DMS53 treated with DMSO at 0.1 percent for 48 hours (cell line): ENCODE measurements at regions not wholly inside any gene's neighbourhood (a gene's known extent, or its start where the extent isn't known, plus 50 kb on each side); places are given as distances from the start of the nearest gene placed in this dataset.
A peak's percentile ranks its signal among the peaks of the same experiment; 100 is the strongest.
"Not testable (repeated sequence)": the region's sequence is repeated elsewhere in the genome, so short reads cannot be mapped to it uniquely, and the experiment has no call there.

Source experiments
- DNase-seq: peaks from one replicate; lab custom pipeline; 2025; ENCODE audit not compliant: unreplicated experiment; lab: John Stamatoyannopoulos, UW

DNA sequence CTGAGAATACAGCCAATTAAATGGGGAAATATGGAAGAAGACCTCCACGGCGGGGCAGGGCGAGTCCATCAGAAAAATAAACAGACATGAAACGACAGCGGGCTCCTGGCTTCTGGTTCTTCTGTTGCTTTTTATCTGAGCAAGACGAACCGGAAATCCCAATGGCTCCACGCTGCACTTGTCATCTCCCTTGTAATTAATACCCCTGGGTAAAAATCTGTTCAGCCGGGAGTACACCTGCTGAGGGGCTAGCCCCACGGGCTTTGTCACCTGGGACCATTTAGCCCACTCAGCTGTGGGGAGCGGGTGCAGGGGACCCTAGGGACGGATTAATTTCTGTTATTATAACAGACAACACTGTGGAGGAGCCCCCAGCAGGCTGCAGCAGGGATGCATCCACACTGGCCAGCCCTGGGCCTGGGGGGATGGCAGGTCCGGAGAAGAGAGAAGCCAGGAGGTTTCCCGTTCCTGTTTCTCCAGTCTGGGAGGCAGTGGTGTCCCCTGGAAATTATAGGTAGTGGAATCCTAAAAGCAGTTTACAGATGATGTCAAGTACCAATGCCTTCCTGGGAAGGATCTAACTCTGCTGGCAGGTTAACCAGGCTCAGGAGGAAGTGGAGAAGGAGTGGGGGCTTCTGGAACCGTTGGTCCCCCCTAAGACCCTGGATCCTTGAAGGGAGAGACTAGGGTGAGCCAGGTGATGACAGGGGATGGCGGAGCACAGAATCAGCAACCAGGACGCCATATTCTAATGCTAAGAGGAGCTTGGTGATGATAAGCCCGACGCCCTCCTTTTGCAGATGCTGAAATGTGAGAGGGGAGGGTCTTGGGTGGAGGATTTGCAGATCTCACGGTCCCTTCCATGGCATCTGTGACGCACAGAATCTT is 566.1 kb downstream of the PTPRU start:
- no peak for DNase-seq

DNA sequence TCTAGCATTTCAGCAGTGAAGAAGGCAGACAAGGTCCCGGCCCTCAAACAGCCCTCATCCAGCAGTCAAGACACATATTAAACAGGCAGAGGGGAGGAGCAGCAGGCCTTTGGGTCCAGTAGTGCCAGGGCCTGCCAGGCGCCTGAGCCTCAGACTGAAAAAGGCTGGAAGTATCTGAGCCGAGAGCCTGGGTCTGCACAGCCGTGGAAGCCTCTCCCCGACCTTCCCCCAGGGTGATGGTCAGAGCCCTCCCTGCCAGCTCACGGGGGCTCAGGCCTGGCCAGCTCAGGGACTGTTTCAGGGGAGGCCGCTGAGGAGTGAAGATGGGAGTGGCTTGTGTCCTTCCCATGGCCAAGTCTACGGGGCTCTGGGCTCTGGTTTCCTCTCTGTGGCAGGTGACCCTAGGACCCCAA is 565.2 kb downstream of the PTPRU start:
- no peak for DNase-seq

DNA sequence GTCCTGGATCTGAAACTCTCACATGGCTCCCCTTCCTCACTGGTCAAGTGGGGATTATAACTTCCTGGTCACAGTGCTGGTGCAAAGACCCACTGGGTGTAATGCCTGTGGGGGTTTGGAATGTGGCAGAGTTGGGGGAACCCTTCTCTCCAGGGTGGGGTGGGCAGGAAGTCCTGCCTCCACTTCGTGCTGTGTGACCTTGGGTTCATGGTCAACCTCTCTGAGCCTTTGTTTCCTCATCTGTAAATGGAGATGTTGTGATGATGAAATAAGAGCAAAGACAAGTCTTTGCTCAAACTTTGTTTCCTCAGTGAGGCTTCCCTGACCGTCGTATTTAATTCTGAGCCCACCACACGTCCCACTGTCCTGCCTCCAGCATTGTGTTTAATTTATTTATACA is 564.7 kb downstream of the PTPRU start:
- no peak for DNase-seq

DNA sequence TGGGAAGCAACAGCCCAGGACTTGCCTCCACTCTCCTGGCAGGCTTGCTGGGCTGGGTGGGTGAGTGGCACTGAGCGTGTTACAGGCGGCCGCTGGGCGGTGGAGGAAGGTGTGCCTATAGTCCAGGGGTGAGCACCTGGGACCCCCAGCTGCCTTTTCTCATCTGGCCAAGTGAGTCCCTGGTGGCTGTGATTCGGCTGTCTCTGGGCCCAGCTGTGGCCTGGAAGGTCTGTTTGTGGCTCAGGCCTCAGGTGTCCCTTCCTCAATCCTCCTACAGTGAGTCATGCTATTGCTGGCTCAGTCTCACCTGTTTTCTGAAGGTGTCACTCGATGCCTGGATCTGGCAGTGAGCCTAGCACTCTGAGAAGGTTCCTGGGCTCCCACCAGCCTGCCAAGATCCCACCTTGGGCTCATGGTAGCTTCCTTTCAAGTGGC is 564.2 kb downstream of the PTPRU start:
- DNase-seq = no peak

DNA sequence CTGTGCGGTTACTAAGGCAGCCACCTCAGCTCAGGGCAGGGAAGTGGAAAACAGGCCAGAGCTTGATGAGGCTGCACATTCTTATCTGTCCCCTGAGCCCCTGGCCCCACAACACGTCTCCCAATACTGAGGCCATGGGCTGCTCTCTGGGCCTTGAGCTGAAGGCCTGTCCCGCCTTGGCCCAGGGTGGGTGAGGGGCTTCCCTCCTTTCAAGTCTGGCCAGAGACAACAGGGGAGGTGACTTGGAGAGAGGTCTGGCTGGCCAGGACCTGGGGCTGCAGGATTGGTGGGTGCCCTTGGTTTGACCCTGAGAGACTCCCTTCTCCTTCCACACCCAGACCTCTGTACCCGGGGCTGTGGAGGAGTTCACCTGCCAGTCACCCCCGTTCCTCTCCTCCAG is 563.8 kb downstream of the PTPRU start:
- DNase-seq = no peak

DNA sequence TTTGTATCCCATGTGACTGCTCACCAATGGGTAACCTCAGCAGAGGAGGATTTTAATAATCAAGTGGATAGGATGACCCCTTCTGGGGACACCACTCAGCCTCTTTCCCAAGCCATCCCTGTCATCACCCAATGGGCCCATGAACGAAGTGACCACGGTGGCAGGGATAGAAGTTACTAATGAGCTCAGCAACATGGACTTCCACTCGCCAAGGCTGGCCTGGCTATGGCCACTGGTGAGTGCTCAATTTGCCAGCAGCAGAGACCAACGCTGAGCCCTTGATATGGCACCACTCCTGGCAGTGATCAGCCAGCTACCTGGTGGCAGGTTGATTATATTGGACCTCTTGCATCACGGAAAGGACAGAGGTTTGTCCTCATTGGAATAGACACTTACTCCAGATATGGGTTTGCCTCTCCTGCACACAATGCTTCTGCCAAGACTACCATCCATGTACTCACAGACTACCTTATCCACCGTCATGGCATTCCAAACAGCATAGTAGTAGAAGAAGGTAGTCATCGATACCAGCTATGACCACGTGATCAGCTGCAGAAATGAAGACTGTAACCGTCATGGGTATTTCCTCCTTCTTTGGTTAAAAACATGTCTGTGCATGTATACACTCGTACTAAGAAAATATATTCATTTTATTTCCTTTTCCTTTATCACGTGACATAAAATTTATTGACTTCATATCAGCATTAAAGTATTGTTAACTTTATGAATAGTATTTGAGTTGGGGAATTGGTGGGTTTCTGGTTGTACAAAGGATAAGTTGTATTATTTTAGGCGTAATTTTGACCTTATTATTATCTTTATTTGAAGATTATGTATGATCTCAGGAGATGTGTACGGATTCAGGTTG is 562.6 kb downstream of the PTPRU start:
- no peak for DNase-seq

DNA sequence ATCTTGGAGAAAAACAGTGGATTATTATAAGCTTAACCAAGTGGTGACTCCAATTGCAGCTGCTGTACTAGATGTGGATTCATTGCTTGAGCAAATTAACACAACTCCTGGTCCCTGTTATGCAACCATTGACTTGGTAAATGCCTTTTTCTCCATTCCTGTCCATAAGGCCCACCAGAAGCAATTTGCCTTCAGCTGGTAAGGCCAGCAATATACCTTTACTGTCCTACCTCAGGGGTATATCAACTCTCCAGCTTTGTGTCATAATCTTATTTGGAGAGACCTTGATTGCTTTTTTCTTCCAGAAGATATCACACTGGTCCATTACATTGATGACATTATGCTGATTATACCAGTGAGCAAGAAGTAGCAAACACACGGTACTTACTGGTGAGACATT is 560.8 kb downstream of the PTPRU start:
- DNase-seq = not testable (repeated sequence)

DNA sequence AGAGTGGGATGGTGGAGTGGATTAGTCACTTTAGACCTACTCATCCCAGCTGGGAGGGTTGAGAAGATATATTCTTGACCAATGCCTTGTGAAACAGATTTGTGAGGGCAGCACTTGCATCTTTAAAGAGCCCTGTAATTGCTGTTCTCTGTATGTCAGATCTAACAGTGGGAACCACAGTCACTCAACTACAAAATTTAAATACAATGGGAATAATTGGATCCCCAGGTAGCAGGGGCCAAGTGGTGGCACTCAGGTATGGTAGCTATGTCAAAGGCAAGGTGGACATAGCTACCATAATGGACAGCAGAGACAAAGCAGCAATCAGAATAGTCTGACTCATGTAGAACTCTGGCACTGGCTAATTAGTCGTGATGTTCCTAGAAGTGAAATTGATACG is 559.6 kb downstream of the PTPRU start:
- not testable (repeated sequence) for DNase-seq

DNA sequence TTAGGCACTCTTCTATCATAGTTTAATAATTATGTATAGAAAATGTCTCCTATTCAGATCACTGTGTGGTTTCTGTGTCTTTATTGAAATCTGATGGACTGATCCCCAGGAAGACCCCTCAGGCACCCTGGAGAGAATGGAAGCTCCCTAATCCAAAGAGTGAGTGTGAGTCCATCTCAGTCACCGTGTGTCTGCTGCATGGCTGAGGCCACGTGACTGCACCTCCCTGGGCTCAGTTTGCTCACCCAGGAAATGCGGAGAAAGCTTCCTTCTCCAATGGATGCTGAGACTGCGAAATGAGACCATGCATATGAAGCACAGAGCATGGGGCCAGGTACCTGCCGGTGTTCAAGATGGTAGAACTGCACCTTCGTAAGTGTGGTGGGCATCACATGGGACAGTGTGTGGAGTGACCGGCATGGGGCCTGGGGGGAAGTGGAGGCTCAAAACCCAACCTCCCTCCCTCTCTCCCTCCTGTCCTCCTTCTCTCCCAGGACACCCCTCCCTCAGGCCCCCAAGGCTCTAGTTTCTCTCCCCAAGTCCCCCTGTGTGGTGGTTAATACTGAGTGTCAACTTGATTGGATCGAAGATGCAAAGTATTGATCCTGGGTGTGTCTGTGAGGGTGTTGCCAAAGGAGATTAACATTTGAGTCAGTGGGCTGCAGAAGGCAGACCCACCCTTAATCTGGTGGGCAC is 557.5 kb downstream of the PTPRU start:
- DNase-seq = no peak

DNA sequence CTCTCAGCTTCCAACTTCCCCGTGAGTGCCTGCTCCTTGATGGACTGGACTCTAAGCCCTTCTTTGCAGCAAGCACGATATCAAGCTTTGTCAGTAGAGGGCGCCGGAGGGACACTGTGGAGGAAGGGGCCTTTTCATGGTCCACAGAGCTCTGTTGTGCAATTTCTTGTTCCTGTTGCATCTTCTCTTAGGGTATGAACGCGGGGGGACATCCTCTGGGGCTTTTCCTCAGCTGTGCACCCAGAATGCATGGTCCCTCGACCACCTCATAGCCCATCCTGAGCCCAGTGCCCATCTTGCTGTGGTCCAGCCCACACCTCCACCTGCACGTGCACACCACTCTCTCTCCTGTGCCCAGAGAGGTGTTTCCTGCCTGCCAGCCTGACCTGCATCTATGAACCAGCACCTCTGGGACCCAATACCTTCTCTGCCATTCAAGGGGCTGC is 556.8 kb downstream of the PTPRU start:
- DNase-seq = peak; percentile 13

DNA sequence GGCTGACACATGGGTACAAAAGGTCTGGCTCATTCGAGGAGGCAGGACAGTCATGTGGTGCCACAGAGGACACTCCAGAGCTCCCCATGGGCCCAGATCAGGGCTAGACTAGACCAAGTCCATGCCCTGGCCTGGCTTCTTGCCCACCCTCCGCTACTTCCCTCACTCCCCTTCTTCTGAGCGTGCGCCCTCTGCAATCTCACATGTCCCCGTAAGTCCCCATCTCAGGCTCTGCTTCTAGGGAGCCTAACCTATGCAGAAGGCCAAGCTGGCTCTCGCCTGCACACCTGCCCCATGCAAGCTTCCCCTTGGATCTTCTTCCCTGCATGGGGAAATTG is 553.6 kb downstream of the PTPRU start:
- DNase-seq = no peak

DNA sequence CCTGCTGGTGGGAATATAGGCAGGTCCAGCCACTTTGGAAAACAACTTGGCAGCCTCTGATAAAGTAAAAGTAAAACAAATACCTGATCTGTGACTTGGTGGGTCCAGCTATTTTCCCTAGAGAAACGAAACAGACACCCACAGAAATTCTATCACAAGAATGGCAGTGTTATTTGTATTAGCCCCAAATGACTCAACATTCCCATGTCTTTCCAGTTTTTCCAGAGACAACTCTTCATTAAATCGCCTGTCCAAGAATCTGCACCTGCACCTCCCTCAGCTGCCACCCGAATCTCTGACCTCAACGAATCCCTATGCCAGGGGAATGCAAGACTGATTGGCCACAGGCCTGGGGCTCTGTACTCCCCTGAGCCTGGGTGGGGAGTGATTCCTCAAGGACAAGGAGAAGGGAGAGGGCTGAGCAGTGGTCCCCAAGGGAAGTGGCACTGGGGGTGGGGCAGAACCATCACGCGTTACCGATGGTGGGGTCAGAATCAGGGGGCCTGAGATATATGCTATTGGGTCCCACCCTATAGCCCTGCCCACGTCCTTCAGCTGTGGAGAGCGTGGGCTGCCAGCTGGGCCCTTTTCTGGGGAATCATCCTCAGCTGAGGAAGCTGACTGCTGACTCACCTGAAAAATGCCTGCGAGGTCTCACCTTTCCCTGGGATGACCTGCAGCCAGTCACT is 553.0 kb downstream of the PTPRU start:
- no peak for DNase-seq

DNA sequence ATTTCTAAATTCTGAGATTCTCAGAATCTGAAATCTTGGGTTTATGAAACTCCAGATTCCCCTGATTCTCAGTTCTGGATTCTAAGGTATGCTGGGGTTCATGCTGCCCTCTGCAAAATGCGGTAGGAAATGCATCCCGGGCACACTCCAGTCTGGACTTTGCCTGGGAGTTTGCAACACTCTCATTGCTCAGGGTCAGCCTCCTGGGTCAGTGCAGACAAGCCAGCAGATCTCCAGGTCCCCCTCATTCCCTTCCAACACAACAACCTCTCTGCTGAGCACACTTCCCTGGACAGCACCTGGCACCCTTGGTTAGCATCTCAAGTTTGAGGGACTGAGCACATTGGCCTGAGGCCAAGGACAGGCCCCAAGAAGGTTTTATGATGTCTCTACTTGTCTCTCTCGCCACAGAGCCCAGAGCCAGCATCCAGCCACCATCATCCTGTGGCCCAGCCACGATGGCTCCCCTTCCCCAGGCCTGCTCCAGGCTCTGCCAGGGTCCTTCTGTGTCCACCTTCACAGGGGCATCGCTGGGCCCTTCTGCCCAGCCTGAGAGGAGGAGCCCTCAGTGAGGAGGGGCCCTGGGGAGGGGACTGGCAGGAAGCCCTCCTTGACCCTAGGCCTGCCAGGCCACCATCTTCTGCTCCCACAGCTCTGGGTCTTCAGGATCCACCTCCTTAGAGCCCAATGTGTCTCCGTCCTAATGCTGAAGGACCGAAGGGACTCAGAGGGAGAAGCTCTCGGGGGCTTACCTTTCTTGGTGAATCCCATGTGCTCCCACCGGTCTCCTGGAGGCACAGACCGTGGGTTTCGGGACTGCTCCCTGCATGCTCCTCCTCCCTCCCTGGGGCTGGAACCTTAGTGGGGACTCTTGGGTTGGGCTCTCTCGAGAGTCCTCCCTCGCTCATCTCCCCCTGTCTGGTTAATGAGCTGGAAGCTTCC is 550.7 kb downstream of the PTPRU start:
- DNase-seq = no peak

DNA sequence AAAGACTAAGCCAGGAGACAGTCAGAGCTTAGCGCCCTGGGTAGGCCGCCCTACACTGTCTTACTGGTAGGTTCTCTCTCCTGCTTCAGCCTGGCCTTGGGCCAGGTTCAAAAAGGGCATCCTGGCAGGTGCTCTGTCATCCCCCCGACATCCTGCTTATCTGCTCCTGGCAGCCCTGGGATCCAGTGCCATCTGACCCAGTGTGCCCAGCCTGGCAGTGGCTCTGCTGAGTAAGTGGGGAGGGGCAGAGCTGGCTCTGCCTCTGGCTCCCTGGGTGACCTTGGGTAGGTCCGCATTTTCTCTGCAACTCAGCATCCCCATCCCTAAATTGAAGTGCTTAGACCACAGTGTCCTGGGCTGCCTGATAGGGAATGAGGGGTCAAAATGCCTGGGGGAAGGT is 549.9 kb downstream of the PTPRU start:
- no peak for DNase-seq

DNA sequence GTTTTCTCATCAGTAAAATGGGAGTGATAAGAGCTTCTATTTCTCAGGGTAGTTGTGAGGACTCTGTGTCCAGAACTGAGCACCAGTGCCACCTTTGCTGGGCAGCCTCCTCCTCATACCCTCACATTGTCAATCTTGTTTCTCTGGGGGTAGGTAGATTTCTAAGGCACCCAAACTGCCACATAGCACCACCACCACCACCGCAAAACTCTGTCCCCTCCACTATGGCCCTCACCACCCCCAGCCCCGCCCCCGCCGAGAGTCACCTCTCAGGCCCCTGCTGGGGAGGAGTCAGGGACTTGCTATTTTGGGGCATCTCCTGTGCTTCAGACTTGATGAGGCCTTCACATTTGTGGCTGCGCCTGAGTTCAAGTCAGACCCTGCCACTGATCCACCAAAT is 549.2 kb downstream of the PTPRU start:
- DNase-seq = no peak

DNA sequence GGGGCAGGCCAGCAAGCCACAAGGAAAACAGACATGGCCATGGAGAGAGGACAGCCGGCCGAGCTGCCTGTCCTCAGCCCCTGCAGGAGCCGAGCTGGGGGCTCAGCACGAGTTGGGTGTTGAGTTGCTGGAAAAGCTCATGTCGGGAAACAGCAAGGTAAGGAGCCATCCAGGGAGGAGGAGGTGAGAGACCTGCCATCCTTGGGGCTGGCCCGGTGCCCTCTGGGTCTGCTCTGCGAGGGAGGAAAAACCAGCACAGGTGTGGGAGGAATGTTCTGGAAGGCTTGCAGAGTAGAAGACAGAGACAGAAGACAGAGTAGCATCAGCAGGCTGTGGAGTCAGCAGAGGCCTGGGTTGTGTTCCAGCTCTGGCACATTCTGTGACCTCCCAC is 548.8 kb downstream of the PTPRU start:
- DNase-seq = no peak

DNA sequence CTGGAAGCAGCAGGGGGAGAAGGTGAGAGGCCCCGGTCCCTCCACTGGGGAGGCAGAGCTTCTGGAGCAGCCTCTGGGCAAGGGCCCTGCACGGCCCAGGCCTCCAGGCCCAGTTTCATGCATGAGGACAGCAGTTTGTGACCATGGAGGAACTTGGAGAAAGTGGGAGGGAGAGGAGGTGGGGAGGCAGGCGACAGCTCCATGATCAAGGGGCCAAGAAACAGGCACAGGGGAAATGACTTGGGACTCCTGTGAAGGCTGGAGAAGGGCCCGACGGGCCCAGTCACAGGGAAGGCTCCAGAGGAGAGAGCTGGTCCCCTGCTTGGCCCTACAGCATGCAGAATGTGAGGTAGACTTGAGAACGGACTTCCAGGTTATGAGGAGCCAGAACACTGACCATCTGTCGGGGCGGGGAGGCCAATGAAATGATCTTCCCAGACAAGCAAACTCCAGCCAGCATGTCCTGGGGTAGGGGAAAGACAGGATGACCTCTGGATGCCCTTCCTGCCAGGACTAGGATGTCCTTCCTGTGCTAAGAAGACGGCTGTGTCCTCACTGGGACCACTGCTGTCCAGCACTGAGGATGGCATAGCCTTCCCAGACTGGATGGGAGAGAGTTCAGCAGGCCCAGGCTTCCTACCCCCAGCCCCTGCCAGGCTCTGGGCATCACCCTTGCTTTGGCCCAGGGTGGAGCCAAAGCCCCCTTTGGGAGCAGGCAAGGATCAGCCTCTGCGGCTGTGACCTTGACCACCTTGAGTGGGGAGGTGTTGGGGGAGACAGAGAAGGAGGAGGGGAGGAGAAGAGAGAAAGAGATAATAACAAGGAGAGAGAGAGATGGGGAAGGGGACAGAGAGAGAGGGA is 548.2 kb downstream of the PTPRU start:
- no peak for DNase-seq

DNA sequence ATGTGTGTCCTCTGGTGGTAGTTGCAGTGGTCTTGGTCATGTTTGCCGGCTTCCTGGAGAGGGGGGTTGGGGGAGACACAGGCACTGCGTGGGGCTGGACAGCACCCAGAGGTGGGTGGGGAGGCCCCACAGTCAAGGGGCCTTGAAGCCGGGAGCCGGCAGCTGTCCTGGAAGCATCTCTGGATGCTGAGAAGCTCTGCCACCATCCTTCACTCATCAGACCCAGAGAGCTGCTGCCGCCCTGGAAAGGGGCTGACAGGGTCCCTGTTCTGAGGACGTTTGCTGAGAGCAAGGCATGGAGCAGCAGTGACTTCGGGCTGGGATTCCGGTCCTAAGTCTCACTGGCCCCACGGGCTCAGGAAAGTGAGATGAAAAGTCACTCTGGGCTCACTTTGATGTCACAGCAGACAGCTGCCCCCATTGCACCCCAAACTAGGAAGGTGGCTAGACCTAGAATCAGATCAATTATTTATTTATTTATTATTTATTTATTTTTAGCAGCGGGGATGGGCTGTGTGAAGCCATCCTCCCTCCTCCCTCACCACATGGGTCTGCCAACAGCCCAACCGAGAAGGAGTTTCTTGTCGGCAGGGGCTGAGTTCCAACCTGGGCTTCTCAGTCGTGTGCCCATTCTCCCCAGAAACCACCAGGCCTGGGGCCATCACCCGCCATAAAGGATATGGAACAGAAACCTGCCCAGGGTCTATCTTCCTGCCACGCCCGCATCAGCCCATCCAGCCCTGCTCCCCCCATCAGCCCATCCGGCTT is 547.4 kb downstream of the PTPRU start:
- no peak for DNase-seq
